Thyroid gland (tissue), 4 donors: ENCODE measurements at regions not wholly inside any gene's neighbourhood (a gene's known extent, or its start where the extent isn't known, plus 50 kb on each side); places are given as distances from the start of the nearest gene placed in this dataset.

Experiments used
- DNase-seq, 2 donors: peaks; one replicate each; pipeline ENCODE4 v3.0.0-alpha.2; 2019
- H3K27ac ChIP-seq, 3 donors: fragments of 200-600 bp; sonication (generic); 1 replicate in 2 of 3; 2 replicates in 1 of 3; pipeline ENCODE4 v1.5.1; 2016 to 2019; ENCODE audit warnings: mild to moderate bottlenecking in 1 of 3, moderate library complexity in 1 of 3
- H3K27me3 ChIP-seq: fragments of 200-600 bp; sonication (generic); one replicate; pipeline ENCODE4 v1.5.1; 2019
- H3K36me3 ChIP-seq, 2 donors: fragments of 200-600 bp; sonication (generic); one replicate each; pipeline ENCODE4 v1.5.1; 2016 to 2019
- H3K4me1 ChIP-seq, 2 donors: fragments of 200-600 bp; sonication (generic); one replicate each; pipeline ENCODE4 v1.5.1; 2017 to 2019
- H3K4me3 ChIP-seq, 3 donors: fragments of 200-600 bp; sonication (generic); replicated peaks in 1 of 3; 1 replicate in 2 of 3; 2 replicates in 1 of 3; pipeline ENCODE4 v1.5.1; 2016; ENCODE audit warnings: mild to moderate bottlenecking in 1 of 3
- H3K9me3 ChIP-seq: fragments of 200-600 bp; sonication (generic); one replicate; pipeline ENCODE4 v1.5.1; 2017
- CTCF ChIP-seq, 6 experiments: fragments of 200-600 bp in 3 of 6; fragments of 450-650 bp in 3 of 6; sonication (generic) in 3 of 6; IDR thresholded peaks; one replicate each; pipeline ENCODE4 v1.5.1; 2016 to 2019; ENCODE audit warnings: antibody characterized with exemption in 6 of 6, mild to moderate bottlenecking in 2 of 6, inconsistent platforms in 1 of 6, moderate library complexity in 1 of 6
- POLR2A ChIP-seq, 2 donors: fragments of 450-650 bp; IDR thresholded peaks; one replicate each; pipeline ENCODE4 v1.6.1; 2017; ENCODE audit warnings: antibody characterized with exemption in 2 of 2, mild to moderate bottlenecking in 2 of 2, moderate library complexity in 1 of 2
- WGBS, 2 donors: methylation state at CpG; one replicate each; pipeline ENCODE4 v1.1.5; 2017; 5-methylcytosine and 5-hydroxymethylcytosine counted together
- intact Hi-C: fragments of 100-400 bp; cut with DNase I; formaldehyde crosslinking; loops from one replicate; pipeline ENCODE4 v1.15.1; 2023

GRCh38 chr16:79535130-79535529 is 65.4 kb downstream of the MAF start:
- no peaks in the 10 kb centered on the region for H3K27me3 ChIP-seq
- H3K27ac ChIP-seq: no peak overlapping the region
- H3K9me3 ChIP-seq: no peaks in the 10 kb centered on the region
- intact Hi-C loops: no loop called here
- no peak overlapping the region for H3K4me3 ChIP-seq
- DNase-seq: no peak
- no peak for TF ChIP-seq POLR2A (IDR thresholded peaks at IDR 0.05)
- no peak for TF ChIP-seq CTCF (IDR thresholded peaks at IDR 0.05)
- 69 to 77% methylated on average over 5 of the region's 5 CpGs for WGBS, 2 donors
- H3K4me1 ChIP-seq: no peaks in the 10 kb centered on the region
- H3K36me3 ChIP-seq: no peaks in the 10 kb centered on the region

- no peak for TF ChIP-seq CTCF (IDR thresholded peaks at IDR 0.05)
- TF ChIP-seq POLR2A (IDR thresholded peaks at IDR 0.05): no peak
- no peak for DNase-seq
- intact Hi-C loops: no loop called here
- Histone ChIP-seq H3K36me3 (no peaks in the 10 kb centered on the region), H3K27me3 (no peaks in the 10 kb centered on the region), H3K4me1 (no peaks in the 10 kb centered on the region), H3K27ac (no peak overlapping the region), H3K9me3 (no peaks in the 10 kb centered on the region), H3K4me3 (no peak overlapping the region)
- WGBS, 2 donors: 99 to 100% methylated on average over 3 of the region's 3 CpGs
Observed at GRCh38 chr16:79534143-79534542, 66.4 kb downstream of the MAF start.

- WGBS, 2 donors: 84 to 92% methylated on average over 3 of the region's 3 CpGs
- Histone ChIP-seq H3K36me3 (no peaks in the 10 kb centered on the region), H3K9me3 (no peaks in the 10 kb centered on the region), H3K4me3 (no peak overlapping the region), H3K27ac (no peak overlapping the region), H3K27me3 (no peaks in the 10 kb centered on the region), H3K4me1 (peaks cover 0 to 1% of the 10 kb centered on the region in 2 donors)
- no peak for DNase-seq
- intact Hi-C loops: no loop called here
- TF ChIP-seq CTCF (IDR thresholded peaks at IDR 0.05) (no peak), POLR2A (IDR thresholded peaks at IDR 0.05) (no peak)
Observed at GRCh38 chr16:79533292-79533691, 67.2 kb downstream of the MAF start.

GRCh38 chr16:79532785-79533184 is 67.8 kb downstream of the MAF start:
- Histone ChIP-seq H3K27ac (no peak overlapping the region), H3K4me1 (peaks cover 0 to 4% of the 10 kb centered on the region in 2 donors), H3K27me3 (no peaks in the 10 kb centered on the region), H3K9me3 (no peaks in the 10 kb centered on the region), H3K36me3 (no peaks in the 10 kb centered on the region), H3K4me3 (no peak overlapping the region)
- intact Hi-C loops: no loop called here
- WGBS, 2 donors: 90 to 92% methylated on average over 5 of the region's 5 CpGs
- DNase-seq: no peak
- TF ChIP-seq POLR2A (IDR thresholded peaks at IDR 0.05): no peak
- TF ChIP-seq CTCF (IDR thresholded peaks at IDR 0.05): no peak

GRCh38 chr16:79532273-79532672 is 68.3 kb downstream of the MAF start:
- Histone ChIP-seq H3K4me1 (peaks cover 0 to 4% of the 10 kb centered on the region in 2 donors), H3K27ac (no peak overlapping the region), H3K36me3 (no peaks in the 10 kb centered on the region), H3K9me3 (no peaks in the 10 kb centered on the region), H3K27me3 (no peaks in the 10 kb centered on the region), H3K4me3 (no peak overlapping the region)
- DNase-seq: no peak
- 93 to 95% methylated on average over 4 of the region's 4 CpGs for WGBS, 2 donors
- intact Hi-C loops: no loop called here
- no peak for TF ChIP-seq CTCF (IDR thresholded peaks at IDR 0.05)
- TF ChIP-seq POLR2A (IDR thresholded peaks at IDR 0.05): no peak
